A549 (cell line): ENCODE measurements at regions not wholly inside any gene's neighbourhood (a gene's known extent, or its start where the extent isn't known, plus 50 kb on each side); places are given as distances from the start of the nearest gene placed in this dataset.

Experiments used
- BCL3 ChIP-seq: fragments of >200 bp; sonication (Bioruptor Twin); formaldehyde crosslinking; IDR thresholded peaks from 3 replicates; pipeline ENCODE4 v1.6.1; 2016
- CBX8 ChIP-seq: fragments of 200-600 bp; sonication (generic); IDR thresholded peaks from 2 replicates; pipeline ENCODE4 v1.6.1; 2016
- CEBPB ChIP-seq, 2 experiments: fragments of >200 bp in 1 of 2; sonication (Bioruptor Twin) in 1 of 2; formaldehyde crosslinking in 1 of 2; IDR thresholded peaks; 2 replicates each; pipeline ENCODE4 v1.6.1; 2012 to 2016
- CTCF ChIP-seq: fragments of >200 bp; sonication (Bioruptor Twin); formaldehyde crosslinking; IDR thresholded peaks from 3 replicates; pipeline ENCODE4 v1.5.1; 2016
- KDM1A ChIP-seq: fragments of 200-600 bp; sonication (generic); IDR thresholded peaks from 2 replicates; pipeline ENCODE4 v1.6.1; 2016; ENCODE audit warnings: low read depth, mild to moderate bottlenecking
- POLR2A ChIP-seq: IDR thresholded peaks from 2 replicates; pipeline ENCODE4 v1.6.1; 2012; ENCODE audit warnings: mild to moderate bottlenecking, low read length
- RCOR1 ChIP-seq: fragments of 150-350 bp; IDR thresholded peaks from 2 replicates; pipeline ENCODE4 v1.6.1; 2014; ENCODE audit warnings: antibody characterized with exemption, low read length, low read depth

GRCh38 chr1:105210747-105211146 lies 1461.0 kb downstream of the AMY1C start:
- TF ChIP-seq POLR2A (no peak), RCOR1 (no peak), CTCF (no peak), KDM1A (no peak), BCL3 (no peak), CEBPB (IDR thresholded peaks at IDR 0.05) (no peak), CBX8 (no peak)
